ENCODE measurements at regions not wholly inside any gene's neighbourhood (a gene's known extent, or its start where the extent isn't known, plus 50 kb on each side); places are given as distances from the start of the nearest gene placed in this dataset.

- DNase-seq (ENCODE audit: low read depth in 4 of 4, low spot score in 3 of 4): no peak
Observed at GRCh38 chr13:99624936-99625540, 123.8 kb downstream of the TM9SF2 start.

GRCh38 chr13:99620806-99621205 lies 119.5 kb downstream of the TM9SF2 start:
- no peak for DNase-seq (ENCODE audit: low read depth in 4 of 4, low spot score in 3 of 4)

GRCh38 chr13:99619207-99619606 lies 117.9 kb downstream of the TM9SF2 start:
- no peak for DNase-seq (ENCODE audit: low read depth in 4 of 4, low spot score in 3 of 4)

GRCh38 chr13:99617474-99618255 lies 116.4 kb downstream of the TM9SF2 start:
- DNase-seq (ENCODE audit: low read depth in 4 of 4, low spot score in 3 of 4): no peak

GRCh38 chr13:99614465-99614885 lies 113.2 kb downstream of the TM9SF2 start:
- DNase-seq (ENCODE audit: low read depth in 4 of 4, low spot score in 3 of 4): no peak
